Sigmoid colon (tissue), 4 donors: ENCODE measurements at regions not wholly inside any gene's neighbourhood (a gene's known extent, or its start where the extent isn't known, plus 50 kb on each side); places are given as distances from the start of the nearest gene placed in this dataset.

Source experiments
- EP300 ChIP-seq, 4 donors: sonication (generic); formaldehyde crosslinking; IDR thresholded peaks; one replicate each; pipeline ENCODE4 v1.6.1; 2017; ENCODE audit warnings: antibody characterized with exemption in 4 of 4
- POLR2A ChIP-seq, 2 donors: fragments of 450-650 bp; IDR thresholded peaks; one replicate each; pipeline ENCODE4 v1.6.1; 2016; ENCODE audit warnings: antibody characterized with exemption in 2 of 2, mild to moderate bottlenecking in 2 of 2, moderate library complexity in 2 of 2

GRCh38 chrX:114087543-114087942 lies 496.3 kb upstream of the HTR2C start:
- no peak for TF ChIP-seq POLR2A (IDR thresholded peaks at IDR 0.05)
- TF ChIP-seq EP300 (IDR thresholded peaks at IDR 0.05), result no peak
